Liver (tissue), 3 donors: ENCODE measurements at regions not wholly inside any gene's neighbourhood (a gene's known extent, or its start where the extent isn't known, plus 50 kb on each side); places are given as distances from the start of the nearest gene placed in this dataset.
A peak's percentile ranks its signal among the peaks of the same experiment; 100 is the strongest.

ENCODE experiments used
- FOXA1 ChIP-seq: IDR thresholded peaks from 2 replicates; pipeline ENCODE4 v1.6.1; 2016; ENCODE audit warnings: antibody characterized with exemption
- RAD21 ChIP-seq, 2 donors: IDR thresholded peaks; 2 replicates each; pipeline ENCODE4 v1.6.1; 2016; ENCODE audit warnings: antibody characterized with exemption in 2 of 2, mild to moderate bottlenecking in 2 of 2
- TF ChIP-seq, protein P1 (sequence below): fragments of 150-350 bp; IDR thresholded peaks from 2 replicates; pipeline ENCODE4 v1.5.1; 2017; ENCODE audit warnings: improper control_type of control experiment, low read depth, low read length; ENCODE audit not compliant: missing input control
- TF ChIP-seq, protein P2 (sequence below): IDR thresholded peaks from 2 replicates; pipeline ENCODE4 v1.6.1; 2016; ENCODE audit warnings: antibody characterized with exemption
- donor health status: healthy.
- donor health status: healthy.

DNA sequence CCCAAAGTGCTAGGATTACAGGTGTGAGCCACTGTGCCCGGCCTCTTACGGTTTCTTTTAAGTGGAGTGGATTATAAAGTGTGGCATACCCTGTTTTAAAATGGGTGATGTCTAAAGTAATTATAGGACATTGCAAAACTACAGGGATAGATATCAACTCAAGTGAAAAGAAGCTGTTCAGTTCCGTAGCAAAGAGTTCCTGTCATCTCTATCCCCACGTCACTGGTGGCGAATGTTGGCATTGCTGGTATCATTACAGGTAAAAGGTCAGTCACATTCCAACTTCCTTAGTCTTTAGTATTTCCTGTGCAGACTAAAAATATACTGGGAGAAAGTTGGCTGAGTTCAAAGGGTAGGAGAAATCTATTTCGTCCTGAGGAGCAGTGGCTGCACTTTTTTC, 95.6 kb upstream of the SLC38A2 start:
- TF ChIP-seq RAD21 (IDR thresholded peaks at IDR 0.05) (peak in 1 of 2 donors; percentile 39), FOXA1 (no peak)
- TF ChIP-seq, protein P1, sequence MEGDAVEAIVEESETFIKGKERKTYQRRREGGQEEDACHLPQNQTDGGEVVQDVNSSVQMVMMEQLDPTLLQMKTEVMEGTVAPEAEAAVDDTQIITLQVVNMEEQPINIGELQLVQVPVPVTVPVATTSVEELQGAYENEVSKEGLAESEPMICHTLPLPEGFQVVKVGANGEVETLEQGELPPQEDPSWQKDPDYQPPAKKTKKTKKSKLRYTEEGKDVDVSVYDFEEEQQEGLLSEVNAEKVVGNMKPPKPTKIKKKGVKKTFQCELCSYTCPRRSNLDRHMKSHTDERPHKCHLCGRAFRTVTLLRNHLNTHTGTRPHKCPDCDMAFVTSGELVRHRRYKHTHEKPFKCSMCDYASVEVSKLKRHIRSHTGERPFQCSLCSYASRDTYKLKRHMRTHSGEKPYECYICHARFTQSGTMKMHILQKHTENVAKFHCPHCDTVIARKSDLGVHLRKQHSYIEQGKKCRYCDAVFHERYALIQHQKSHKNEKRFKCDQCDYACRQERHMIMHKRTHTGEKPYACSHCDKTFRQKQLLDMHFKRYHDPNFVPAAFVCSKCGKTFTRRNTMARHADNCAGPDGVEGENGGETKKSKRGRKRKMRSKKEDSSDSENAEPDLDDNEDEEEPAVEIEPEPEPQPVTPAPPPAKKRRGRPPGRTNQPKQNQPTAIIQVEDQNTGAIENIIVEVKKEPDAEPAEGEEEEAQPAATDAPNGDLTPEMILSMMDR = peak; percentile 27
- TF ChIP-seq, protein P2, sequence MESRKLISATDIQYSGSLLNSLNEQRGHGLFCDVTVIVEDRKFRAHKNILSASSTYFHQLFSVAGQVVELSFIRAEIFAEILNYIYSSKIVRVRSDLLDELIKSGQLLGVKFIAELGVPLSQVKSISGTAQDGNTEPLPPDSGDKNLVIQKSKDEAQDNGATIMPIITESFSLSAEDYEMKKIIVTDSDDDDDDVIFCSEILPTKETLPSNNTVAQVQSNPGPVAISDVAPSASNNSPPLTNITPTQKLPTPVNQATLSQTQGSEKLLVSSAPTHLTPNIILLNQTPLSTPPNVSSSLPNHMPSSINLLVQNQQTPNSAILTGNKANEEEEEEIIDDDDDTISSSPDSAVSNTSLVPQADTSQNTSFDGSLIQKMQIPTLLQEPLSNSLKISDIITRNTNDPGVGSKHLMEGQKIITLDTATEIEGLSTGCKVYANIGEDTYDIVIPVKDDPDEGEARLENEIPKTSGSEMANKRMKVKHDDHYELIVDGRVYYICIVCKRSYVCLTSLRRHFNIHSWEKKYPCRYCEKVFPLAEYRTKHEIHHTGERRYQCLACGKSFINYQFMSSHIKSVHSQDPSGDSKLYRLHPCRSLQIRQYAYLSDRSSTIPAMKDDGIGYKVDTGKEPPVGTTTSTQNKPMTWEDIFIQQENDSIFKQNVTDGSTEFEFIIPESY = no peak
